Activated naive CD4-positive, alpha-beta T cell treated with Interleukin-2 at 50 U/mL for 16 hours (primary cell): ENCODE measurements at regions not wholly inside any gene's neighbourhood (a gene's known extent, or its start where the extent isn't known, plus 50 kb on each side); places are given as distances from the start of the nearest gene placed in this dataset.
"Not testable (repeated sequence)": the region's sequence is repeated elsewhere in the genome, so short reads cannot be mapped to it uniquely, and the experiment has no call there.

Experiments used
- DNase-seq: peaks from one replicate; pipeline ENCODE4 v3.0.0-alpha.2; 2020

GRCh38 chr6:119848696-119849095 lies 499.1 kb upstream of the MAN1A1 start:
- no peak for DNase-seq

GRCh38 chr6:119845161-119845560 lies 495.6 kb upstream of the MAN1A1 start:
- no peak for DNase-seq

GRCh38 chr6:119844387-119844786 lies 494.8 kb upstream of the MAN1A1 start:
- DNase-seq, result no peak

- DNase-seq, result no peak
Observed at GRCh38 chr6:119842191-119842590, 492.6 kb upstream of the MAN1A1 start.

GRCh38 chr6:119838043-119838442 lies 488.5 kb upstream of the MAN1A1 start:
- no peak for DNase-seq

- DNase-seq, result no peak
Observed at GRCh38 chr6:119834418-119834817, 484.9 kb upstream of the MAN1A1 start.

GRCh38 chr6:119832411-119832810 lies 482.9 kb upstream of the MAN1A1 start:
- DNase-seq, result no peak

GRCh38 chr6:119830494-119831295 lies 481.1 kb upstream of the MAN1A1 start:
- DNase-seq, result no peak

GRCh38 chr6:119830069-119830468 lies 480.5 kb upstream of the MAN1A1 start:
- DNase-seq, result no peak

- DNase-seq, result not testable (repeated sequence)
Observed at GRCh38 chr6:119829499-119829898, 479.9 kb upstream of the MAN1A1 start.

GRCh38 chr6:119829006-119829405 lies 479.4 kb upstream of the MAN1A1 start:
- no peak for DNase-seq

- no peak for DNase-seq
Observed at GRCh38 chr6:119821380-119821779, 471.8 kb upstream of the MAN1A1 start.

- no peak for DNase-seq
Observed at GRCh38 chr6:119818876-119819275, 469.3 kb upstream of the MAN1A1 start.

- DNase-seq, result no peak
Observed at GRCh38 chr6:119814609-119815400, 465.2 kb upstream of the MAN1A1 start.

- DNase-seq, result no peak
Observed at GRCh38 chr6:119802464-119802863, 452.9 kb upstream of the MAN1A1 start.

GRCh38 chr6:119801056-119801455 lies 451.5 kb upstream of the MAN1A1 start:
- no peak for DNase-seq

GRCh38 chr6:119800526-119800925 lies 451.0 kb upstream of the MAN1A1 start:
- DNase-seq, result no peak

GRCh38 chr6:119799596-119800509 lies 450.3 kb upstream of the MAN1A1 start:
- DNase-seq, result no peak

- no peak for DNase-seq
Observed at GRCh38 chr6:119791736-119792135, 442.2 kb upstream of the MAN1A1 start.

GRCh38 chr6:119781365-119781764 lies 431.8 kb upstream of the MAN1A1 start:
- no peak for DNase-seq

- DNase-seq, result no peak
Observed at GRCh38 chr6:119768201-119768600, 418.6 kb upstream of the MAN1A1 start.

GRCh38 chr6:119764927-119765681 lies 415.5 kb upstream of the MAN1A1 start:
- no peak for DNase-seq
